IMR-90 (cell line): ENCODE measurements at regions not wholly inside any gene's neighbourhood (a gene's known extent, or its start where the extent isn't known, plus 50 kb on each side); places are given as distances from the start of the nearest gene placed in this dataset.

Source experiments
- ATAC-seq: fragments of 200-7000 bp; cut with Tn5 transposase; 2 replicates; pipeline ENCODE4 v1.9.1; 2020; ENCODE audit warnings: low read depth, mild to moderate bottlenecking, moderate library complexity
- BruUV-seq: library from RNA; stranded (reverse); fragments of 400-500 nt; replicated peaks from 2 replicates; lab custom pipeline; 2021; lab: Mats Ljungman, UMichigan
- CTCF ChIA-PET: fragments of 300-600 bp; formaldehyde crosslinking; extraction: SDS; loops from one replicate; lab custom pipeline; 2021; ENCODE audit warnings: antibody characterized with exemption; lab: Yijun Ruan, JAX
- POLR2A ChIA-PET: fragments of 300-600 bp; sonication (Branson Sonifier 250); formaldehyde crosslinking; loops from one replicate; lab custom pipeline; 2022; ENCODE audit warnings: antibody characterized with exemption; ENCODE audit not compliant: unreplicated experiment; lab: Charles Lee
- DNase-seq: peaks from one replicate; pipeline ENCODE4 v3.0.0; 2013
- H2AFZ ChIP-seq: replicated peaks from 2 replicates; pipeline ENCODE3; 2013; ENCODE audit warnings: low read length, mild to moderate bottlenecking; ENCODE audit not compliant: poor library complexity
- H2AK5ac ChIP-seq: 2 replicates; pipeline ENCODE4 v1.6.1; 2013; ENCODE audit warnings: low read depth, low read length, inconsistent platforms
- H2AK9ac ChIP-seq: replicated peaks from 2 replicates; pipeline ENCODE3; 2013; ENCODE audit warnings: mild to moderate bottlenecking, low read depth, low read length, moderate library complexity; ENCODE audit not compliant: poor library complexity
- H2BK120ac ChIP-seq: 2 replicates; pipeline ENCODE4 v1.6.1; 2013; ENCODE audit warnings: low read depth, low read length, inconsistent platforms
- H2BK15ac ChIP-seq: 3 replicates; pipeline ENCODE4 v1.6.1; 2013; ENCODE audit warnings: low read depth, low read length, inconsistent platforms
- H2BK20ac ChIP-seq: 2 replicates; pipeline ENCODE4 v1.6.1; 2013; ENCODE audit warnings: low read depth, mild to moderate bottlenecking, inconsistent platforms, low read length, moderate library complexity
- H2BK5ac ChIP-seq: 2 replicates; pipeline ENCODE4 v1.6.1; 2013; ENCODE audit warnings: mild to moderate bottlenecking, low read depth, low read length, inconsistent platforms; ENCODE audit not compliant: poor library complexity, severe bottlenecking
- H3K14ac ChIP-seq: replicated peaks from 2 replicates; pipeline ENCODE4 v1.6.1; 2013; ENCODE audit warnings: low read depth, low read length, inconsistent platforms
- H3K18ac ChIP-seq: 2 replicates; pipeline ENCODE4 v1.6.1; 2013; ENCODE audit warnings: low read depth, low read length, control low read depth
- H3K23ac ChIP-seq: 2 replicates; pipeline ENCODE4 v1.6.1; 2013; ENCODE audit warnings: low read depth, low read length, inconsistent platforms
- H3K27ac ChIP-seq: 2 replicates; pipeline ENCODE4 v1.5.1; 2013; ENCODE audit warnings: mild to moderate bottlenecking, control low read depth, low read length; ENCODE audit not compliant: insufficient read depth
- H3K27me3 ChIP-seq: 2 replicates; pipeline ENCODE4 v1.6.1; 2013; ENCODE audit warnings: low read length; ENCODE audit not compliant: control insufficient read depth, insufficient read depth
- H3K36me3 ChIP-seq: 2 replicates; pipeline ENCODE4 v1.6.1; 2013; ENCODE audit warnings: low read length, mixed read lengths; ENCODE audit not compliant: control insufficient read depth, insufficient read depth
- H3K4ac ChIP-seq: 2 replicates; pipeline ENCODE4 v1.6.1; 2013; ENCODE audit warnings: low read depth, low read length, inconsistent platforms
- H3K4me1 ChIP-seq: 2 replicates; pipeline ENCODE4 v1.6.1; 2013; ENCODE audit warnings: low read length, mixed read lengths; ENCODE audit not compliant: control insufficient read depth, insufficient read depth
- H3K4me2 ChIP-seq: 2 replicates; pipeline ENCODE4 v1.6.1; 2013; ENCODE audit warnings: low read depth, mild to moderate bottlenecking, control low read depth, low read length, moderate library complexity
- H3K4me3 ChIP-seq: 2 replicates; pipeline ENCODE4 v1.5.1; 2013; ENCODE audit warnings: low read depth, mild to moderate bottlenecking, control low read depth, low read length, moderate library complexity; ENCODE audit not compliant: insufficient read depth
- H3K56ac ChIP-seq: 2 replicates; pipeline ENCODE4 v1.6.1; 2013; ENCODE audit warnings: low read length, inconsistent platforms; ENCODE audit not compliant: insufficient read depth; ENCODE audit errors: extremely low read depth
- H3K79me1 ChIP-seq, 2 experiments: 2 replicates each; pipeline ENCODE4 v1.6.1; 2013; ENCODE audit warnings: low read length in 2 of 2, inconsistent platforms in 1 of 2, low read depth in 1 of 2
- H3K9ac ChIP-seq: 2 replicates; pipeline ENCODE4 v1.6.1; 2013; ENCODE audit warnings: low read depth, low read length, control low read depth
- H3K9me1 ChIP-seq: 2 replicates; pipeline ENCODE4 v1.6.1; 2013; ENCODE audit warnings: low read length, inconsistent platforms; ENCODE audit not compliant: insufficient read depth
- H3K9me3 ChIP-seq: 2 replicates; pipeline ENCODE4 v1.6.1; 2013; ENCODE audit warnings: low read length; ENCODE audit not compliant: control insufficient read depth, insufficient read depth
- H4K20me1 ChIP-seq: 2 replicates; pipeline ENCODE4 v1.6.1; 2013; ENCODE audit warnings: low read length, inconsistent platforms; ENCODE audit not compliant: insufficient read depth
- H4K5ac ChIP-seq: 2 replicates; pipeline ENCODE4 v1.6.1; 2013; ENCODE audit warnings: mild to moderate bottlenecking, low read depth, low read length, control low read depth
- H4K8ac ChIP-seq, 2 experiments: 2 replicates each; pipeline ENCODE4 v1.6.1; 2013; ENCODE audit warnings: low read depth in 2 of 2, low read length in 2 of 2, control low read depth in 1 of 2, inconsistent platforms in 1 of 2
- H4K91ac ChIP-seq: 2 replicates; pipeline ENCODE4 v1.6.1; 2013; ENCODE audit warnings: low read depth, low read length, inconsistent platforms; ENCODE audit not compliant: insufficient read depth
- CEBPB ChIP-seq: IDR thresholded peaks from 2 replicates; pipeline ENCODE4 v1.6.1; 2012; ENCODE audit warnings: low read depth, low read length, improper control_type of control experiment
- FOS ChIP-seq: fragments of 150-350 bp; IDR thresholded peaks from 2 replicates; pipeline ENCODE4 v1.6.1; 2016; ENCODE audit warnings: low read depth, low read length
- WGBS, 2 experiments: methylation state at CpG; one replicate each; pipeline versions ENCODE4 v1.1.5 to v1.1.7; 2013; ENCODE audit warnings: missing lambda C conversion rate in 2 of 2; ENCODE audit not compliant: insufficient read length in 1 of 2; ENCODE audit errors: extremely low coverage in 2 of 2; 5-methylcytosine and 5-hydroxymethylcytosine counted together
- dilution Hi-C: fragments of 300-500 bp; cut with HindIII; formaldehyde crosslinking; loops from one replicate; pipeline ENCODE4 v1.14.3; 2018; ENCODE audit warnings: low sequenced_read_pairs; ENCODE audit not compliant: unreplicated experiment
- in situ Hi-C: fragments of 300-500 bp; cut with MboI; formaldehyde crosslinking; loops from 3 replicates; pipeline ENCODE4 v1.14.3; 2019; ENCODE audit warnings: low sequenced_read_pairs, inconsistent platforms, mixed read lengths
- intact Hi-C: fragments of 100-400 bp; cut with micrococcal nuclease; formaldehyde crosslinking; loops from 2 replicates; pipeline ENCODE4 v1.10.0; 2022

GRCh38 chr2:184072470-184072869, 525.9 kb upstream of the ZNF804A start:
- Histone ChIP-seq H2BK20ac (no peak overlapping the region), H2BK120ac (no peak overlapping the region), H3K18ac (no peak overlapping the region), H3K4me1 (no peaks in the 10 kb centered on the region), H4K5ac (no peak overlapping the region), H2BK5ac (no peak overlapping the region), H2AFZ (no peak overlapping the region), H2AK9ac (no peak overlapping the region), H3K4me3 (no peak overlapping the region), H2BK15ac (no peak overlapping the region), H4K91ac (no peak overlapping the region), H3K4me2 (no peak overlapping the region), H3K79me1 (no peaks in the 10 kb centered on the region), H3K23ac (no peak overlapping the region), H3K36me3 (no peaks in the 10 kb centered on the region), H3K9me1 (no peaks in the 10 kb centered on the region), H4K20me1 (no peaks in the 10 kb centered on the region), H3K56ac (no peak overlapping the region), H2AK5ac (no peak overlapping the region), H3K4ac (no peak overlapping the region), H3K9me3 (no peaks in the 10 kb centered on the region; the same call in 1 of the 2 replicates), H4K8ac (no peak overlapping the region), H3K9ac (no peak overlapping the region), H3K14ac (no peak overlapping the region), H3K27ac (no peak overlapping the region), H3K27me3 (no peaks in the 10 kb centered on the region)
- BruUV-seq, result no TSS peak
- in situ Hi-C loops, result no loop called here
- 0 out of 2 replicates have a peak, but pooled peaks have one; percentile 11 for TF ChIP-seq CEBPB
- TF ChIP-seq FOS, result no peak
- ATAC-seq (no peak), DNase-seq (no peak)
- WGBS, 2 experiments, result no CpG with 5 or more reads among the region's 2 CpGs
- POLR2A ChIA-PET, result no interaction called here
- CTCF ChIA-PET, result no interaction called here
- dilution Hi-C loops, result no loop called here
- intact Hi-C loops, result no loop called here
